ENCODE measurements at regions not wholly inside any gene's neighbourhood (a gene's known extent, or its start where the extent isn't known, plus 50 kb on each side); places are given as distances from the start of the nearest gene placed in this dataset.

- Histone ChIP-seq H2AFZ (ENCODE audit: low read length) (no peak overlapping the region), H3K79me1 (ENCODE audit: insufficient read depth, low read depth, low read length, poor library complexity, severe bottlenecking) (no peaks in the 10 kb centered on the region), H2BK5ac (ENCODE audit: insufficient read length, low read length) (peak overlapping the region; percentile 55), H3K4ac (ENCODE audit: low read depth, low read length) (no peak overlapping the region), H3K4me1 (ENCODE audit: insufficient read depth, low read length) (peaks cover 3% of the 10 kb centered on the region; the same call in 1 of the 2 replicates), H2BK120ac (ENCODE audit: low read depth, low read length, poor library complexity, severe bottlenecking) (no peak overlapping the region), H3K79me2 (ENCODE audit: insufficient read depth, low read length) (no peaks in the 10 kb centered on the region), H3K9me3 (ENCODE audit: control insufficient read depth, low read depth, low read length) (no peaks in the 10 kb centered on the region), H3T11ph (ENCODE audit: low read length) (no peak overlapping the region), H3K14ac (ENCODE audit: insufficient read depth, low read length) (no peak overlapping the region), H3K27ac (ENCODE audit: insufficient read length, low read depth, low read length) (peak overlapping the region; percentile 16), H3K4me2 (ENCODE audit: insufficient read depth, insufficient read length, low read length) (no peak overlapping the region), H4K91ac (ENCODE audit: insufficient read length, low read depth, low read length) (no peak overlapping the region), H3K18ac (ENCODE audit: insufficient read length, low read depth, low read length) (no peak overlapping the region), H3K23ac (ENCODE audit: insufficient read length, low read depth, low read length) (no peak overlapping the region), H3K27me3 (ENCODE audit: insufficient read depth, low read length) (no peaks in the 10 kb centered on the region), H2BK15ac (ENCODE audit: low read depth, low read length) (no peak overlapping the region), H2BK20ac (ENCODE audit: low read depth, low read length, poor library complexity, severe bottlenecking) (no peak overlapping the region), H3K56ac (ENCODE audit: insufficient read length, low read depth, low read length) (no peak overlapping the region), H4K5ac (ENCODE audit: insufficient read length, low read depth, low read length) (no peak overlapping the region), H2BK12ac (ENCODE audit: insufficient read length, low read depth, low read length) (no peak overlapping the region), H3K9ac (ENCODE audit: extremely low read depth, insufficient read length, low read length) (peak overlapping the region; percentile 44), H4K20me1 (ENCODE audit: control insufficient read depth, insufficient read depth, insufficient read length) (no peaks in the 10 kb centered on the region), H4K8ac (replicated peaks; ENCODE audit: insufficient read length, low read depth, low read length) (no peak overlapping the region), H3K23me2 (ENCODE audit: insufficient read length, low read depth, low read length, poor library complexity, severe bottlenecking) (no peaks in the 10 kb centered on the region), H2AK5ac (ENCODE audit: insufficient read length, low read length) (no peak overlapping the region)
- peak overlapping the region; percentile 73 to 98 (median 95) for H3K27ac Mint-ChIP-seq
- no peak for TF ChIP-seq CTCF (conservative IDR thresholded peaks at IDR 0.05)
- DNase-seq, result peak; percentile 30
- no peaks in the 10 kb centered on the region for H3K9me3 Mint-ChIP-seq
- peaks cover 36 to 38% of the 10 kb centered on the region in 2 experiments for H3K4me1 Mint-ChIP-seq
- H3K36me3 Mint-ChIP-seq (ENCODE audit: insufficient read depth in 1 of 3, low read depth in 3 of 3), result no peaks in the 10 kb centered on the region
- H3K27me3 Mint-ChIP-seq (ENCODE audit: low read depth), result no peaks in the 10 kb centered on the region
- WGBS (ENCODE audit: extremely low coverage, insufficient read length, low lambda C conversion rate), result no CpG with 5 or more reads among the region's 5 CpGs
- peak overlapping the region in 1 of 2 experiments; percentile 30; a peak in 1 of 5 replicates for H3K4me3 Mint-ChIP-seq
Measured at GRCh38 chr6:153436351-153436750, 305.3 kb upstream of the RGS17 start.
